ENCODE measurements at regions not wholly inside any gene's neighbourhood (a gene's known extent, or its start where the extent isn't known, plus 50 kb on each side); places are given as distances from the start of the nearest gene placed in this dataset.
"Not testable (repeated sequence)": the region's sequence is repeated elsewhere in the genome, so short reads cannot be mapped to it uniquely, and the experiment has no call there.

DNA sequence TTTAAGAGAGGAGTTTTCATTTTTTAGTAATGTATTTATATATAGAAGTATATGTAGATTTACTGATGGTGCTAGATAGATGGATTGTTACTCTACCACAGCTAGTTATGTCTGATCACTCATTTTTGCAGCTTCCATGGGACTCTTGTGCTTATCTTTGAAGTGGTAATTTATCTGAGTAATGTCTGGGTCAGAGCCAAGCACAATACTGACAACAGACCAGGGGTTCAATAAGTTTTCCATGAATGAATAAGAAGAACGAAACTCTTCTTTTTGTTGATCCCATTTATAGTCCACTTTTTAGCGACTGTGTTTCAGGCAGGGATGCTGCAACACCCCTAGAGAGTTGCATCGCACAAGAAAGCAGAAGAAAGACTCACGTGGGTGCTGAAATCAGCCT is 935.2 kb downstream of the PLA2G4A start:
- no peak for DNase-seq (ENCODE audit: low read depth in 4 of 4, low spot score in 2 of 4)

DNA sequence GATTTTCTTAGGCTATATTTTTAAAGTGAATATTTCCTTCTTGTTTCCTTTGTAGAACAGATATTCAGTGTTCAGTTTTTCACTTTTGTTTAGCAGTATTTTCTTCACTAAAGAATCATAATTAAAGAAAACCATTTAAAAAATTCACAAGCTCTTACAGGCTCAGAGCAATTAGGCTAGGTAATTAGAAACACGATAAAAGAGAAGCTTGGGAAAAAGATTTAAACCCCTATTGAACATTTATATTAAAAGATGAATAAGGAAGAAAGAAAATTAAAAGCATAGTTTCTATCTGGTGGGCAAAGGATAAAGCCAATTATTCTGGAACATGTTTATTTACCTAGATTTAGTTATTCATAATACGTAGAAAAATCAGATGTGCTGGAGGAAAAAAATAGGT is 942.6 kb downstream of the PLA2G4A start:
- DNase-seq (ENCODE audit: low read depth in 4 of 4, low spot score in 2 of 4): no peak

DNA sequence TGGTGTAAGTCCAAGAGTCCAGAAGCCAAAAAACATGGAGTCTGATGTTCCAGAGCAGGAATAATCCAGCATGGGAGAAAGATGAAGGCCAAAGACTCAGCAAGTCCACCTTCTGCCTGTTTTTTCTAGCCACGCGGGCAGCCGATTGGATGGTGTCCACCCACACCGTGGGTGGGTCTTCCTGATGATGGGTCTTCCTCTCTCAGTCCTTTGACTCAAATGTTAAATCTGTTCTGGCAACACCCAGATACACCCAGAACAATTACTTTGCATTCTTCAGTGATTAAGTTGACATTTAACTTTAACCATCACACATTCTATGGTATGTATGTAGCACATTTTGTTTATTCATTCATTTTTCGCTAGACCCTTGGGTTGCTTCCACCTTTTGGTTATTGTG is 944.4 kb downstream of the PLA2G4A start:
- no peak for DNase-seq (ENCODE audit: low read depth in 4 of 4, low spot score in 2 of 4)

DNA sequence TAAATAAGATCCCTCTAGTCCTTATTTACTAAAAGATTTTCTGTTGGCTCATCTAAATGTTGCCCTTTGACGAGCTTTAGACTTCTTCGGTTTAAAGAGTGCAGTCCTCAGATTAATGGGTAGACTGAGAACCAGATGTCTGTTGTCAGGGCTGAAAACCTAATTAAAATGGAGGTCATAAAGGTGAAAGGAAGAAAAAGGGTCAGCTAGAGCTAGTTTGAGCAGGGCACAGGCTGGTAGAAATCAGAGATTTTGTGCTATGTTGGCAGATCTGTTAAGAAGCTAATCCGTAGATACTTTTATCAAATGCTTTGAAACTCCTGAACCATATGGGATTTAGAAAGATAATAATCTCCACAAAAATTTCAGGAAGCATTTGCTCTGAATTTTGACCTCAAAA is 959.0 kb downstream of the PLA2G4A start:
- DNase-seq (ENCODE audit: low read depth in 4 of 4, low spot score in 2 of 4): peak in 2 of 4 donors; percentile 7 to 23

DNA sequence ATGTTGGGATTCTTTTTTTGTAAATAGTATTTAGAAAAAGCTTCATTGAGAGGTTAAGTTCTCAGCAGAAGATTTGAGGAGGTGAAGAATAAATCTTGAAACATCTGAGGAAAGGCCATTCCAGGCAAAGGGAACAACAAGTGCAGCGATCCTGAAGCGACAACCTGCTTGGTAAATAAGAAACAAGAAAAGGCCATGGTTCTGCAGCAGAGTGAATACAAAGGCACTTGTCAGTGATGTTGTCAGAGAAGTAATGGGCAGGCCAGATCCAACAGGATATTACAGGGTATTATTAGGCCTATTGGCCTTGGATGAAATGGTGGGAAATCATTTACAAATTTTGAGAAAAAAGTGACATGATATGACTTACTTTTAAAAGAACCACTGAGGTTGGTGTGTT is 960.0 kb downstream of the PLA2G4A start:
- DNase-seq (ENCODE audit: low read depth in 4 of 4, low spot score in 2 of 4): no peak

DNA sequence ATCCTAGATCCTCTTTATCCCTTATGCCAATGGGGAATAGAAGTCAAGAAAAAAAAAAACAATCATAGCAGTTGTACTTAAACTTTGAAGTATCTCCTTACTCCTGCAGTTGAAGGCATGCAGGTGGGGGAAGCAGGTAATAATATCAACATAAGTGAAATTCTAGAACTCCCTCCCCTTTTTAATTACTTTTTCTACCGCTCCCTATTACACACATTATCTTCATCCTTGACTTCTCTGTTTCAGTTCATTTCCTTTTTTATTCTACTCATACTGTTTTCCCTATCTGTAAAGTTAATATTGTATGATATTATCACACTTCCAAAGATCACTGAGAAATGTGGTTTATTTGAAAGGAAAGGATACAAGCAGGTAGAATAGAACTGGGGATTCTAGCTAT is 962.0 kb downstream of the PLA2G4A start:
- DNase-seq (ENCODE audit: low read depth in 4 of 4, low spot score in 2 of 4): no peak

DNA sequence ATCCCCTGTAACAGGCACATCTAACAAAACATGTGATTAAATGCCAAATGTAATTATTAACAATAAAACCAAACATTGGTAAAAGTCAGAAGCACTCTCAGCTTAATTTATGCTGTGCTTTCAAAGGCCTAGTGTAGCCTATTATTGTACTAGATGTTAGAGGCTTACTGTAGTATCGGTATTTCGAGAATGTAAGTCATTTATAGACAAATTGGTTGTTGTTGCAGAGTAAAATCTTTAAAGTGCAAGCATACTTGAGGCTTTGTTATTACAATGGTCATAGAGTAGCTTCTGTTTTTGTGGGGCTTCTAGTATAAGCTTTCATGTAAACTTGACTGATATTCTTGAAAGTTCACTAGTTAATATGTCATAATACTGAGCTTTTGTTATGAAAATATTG is 965.8 kb downstream of the PLA2G4A start:
- DNase-seq (ENCODE audit: low read depth in 4 of 4, low spot score in 2 of 4): no peak

DNA sequence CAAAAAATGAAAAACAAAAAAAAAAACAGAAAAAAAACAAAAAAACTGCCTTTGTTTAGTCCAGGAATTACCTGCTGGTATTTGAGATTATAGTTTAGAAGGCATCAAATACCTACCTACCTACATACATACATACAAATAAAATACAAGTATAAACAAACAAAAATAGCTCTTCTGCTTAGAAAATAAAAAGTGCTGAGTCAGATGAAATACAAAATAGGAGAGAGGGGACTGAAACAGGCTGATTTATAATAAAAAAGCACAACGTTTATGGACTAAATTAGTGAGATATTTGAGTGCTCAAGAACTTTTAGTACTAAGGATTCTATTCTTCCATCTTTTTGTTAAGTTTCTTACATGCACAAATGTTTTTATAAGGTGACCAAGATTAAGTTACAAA is 980.8 kb downstream of the PLA2G4A start:
- DNase-seq (ENCODE audit: low read depth in 4 of 4, low spot score in 2 of 4): no peak

DNA sequence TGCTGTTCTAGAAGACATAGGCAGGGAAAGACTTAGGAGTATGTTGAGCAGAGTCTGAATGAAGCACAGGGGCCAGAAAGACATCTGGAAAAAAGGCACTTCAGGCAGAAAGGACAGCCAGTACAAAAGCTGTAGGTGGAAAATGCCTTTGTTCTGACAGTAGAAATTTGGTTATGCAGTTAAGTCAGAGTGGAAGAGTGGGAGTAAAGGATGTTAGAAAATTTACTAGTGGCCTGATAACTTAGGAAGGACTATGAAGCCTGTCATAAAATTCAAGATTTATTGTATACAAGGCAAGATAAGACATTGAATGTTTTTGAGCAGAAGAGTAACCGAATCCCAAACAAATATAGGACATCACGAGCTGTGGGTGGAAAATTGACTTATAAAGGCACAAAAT is 987.9 kb downstream of the PLA2G4A start:
- DNase-seq (ENCODE audit: low read depth in 4 of 4, low spot score in 2 of 4): no peak

DNA sequence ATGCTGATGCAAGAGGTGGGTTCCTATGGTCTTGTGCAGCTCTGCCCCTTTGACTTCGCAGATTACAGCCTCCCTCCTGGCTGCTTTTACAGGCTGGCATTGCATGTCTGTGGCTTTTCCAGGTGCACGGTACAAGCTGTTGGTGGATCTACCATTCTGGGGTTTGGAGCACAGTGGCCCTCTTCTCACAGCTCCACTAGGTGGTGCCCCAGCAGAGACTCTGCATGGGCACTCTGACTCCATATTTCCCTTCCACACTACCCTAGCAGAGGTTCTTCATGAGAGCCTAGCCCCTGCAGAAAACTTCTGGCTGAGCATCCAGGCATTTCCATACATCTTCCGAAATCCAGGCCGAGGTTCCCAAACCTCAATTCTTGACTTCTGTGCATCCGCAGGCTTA is 989.0 kb downstream of the PLA2G4A start:
- DNase-seq (ENCODE audit: low read depth in 4 of 4, low spot score in 2 of 4): no peak

DNA sequence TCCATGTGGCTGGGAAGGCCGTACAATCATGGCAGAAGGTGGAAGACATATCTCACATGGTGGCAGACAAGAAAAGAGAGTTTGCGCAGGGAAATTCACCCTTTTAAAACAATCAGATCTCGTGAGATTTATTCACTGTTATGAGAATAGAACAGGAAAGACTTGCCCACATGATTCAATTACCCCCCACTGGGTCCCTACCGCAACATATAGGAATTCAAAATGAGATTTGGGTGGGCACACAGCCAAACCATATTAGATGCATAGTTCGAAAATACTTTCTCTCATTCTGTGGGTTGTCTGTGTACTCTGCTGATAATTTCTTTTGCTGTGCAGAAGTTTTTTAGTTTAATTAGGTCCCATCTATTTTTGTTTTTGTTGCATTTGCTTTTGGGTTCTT is 990.3 kb downstream of the PLA2G4A start:
- DNase-seq (ENCODE audit: low read depth in 4 of 4, low spot score in 2 of 4): no peak

DNA sequence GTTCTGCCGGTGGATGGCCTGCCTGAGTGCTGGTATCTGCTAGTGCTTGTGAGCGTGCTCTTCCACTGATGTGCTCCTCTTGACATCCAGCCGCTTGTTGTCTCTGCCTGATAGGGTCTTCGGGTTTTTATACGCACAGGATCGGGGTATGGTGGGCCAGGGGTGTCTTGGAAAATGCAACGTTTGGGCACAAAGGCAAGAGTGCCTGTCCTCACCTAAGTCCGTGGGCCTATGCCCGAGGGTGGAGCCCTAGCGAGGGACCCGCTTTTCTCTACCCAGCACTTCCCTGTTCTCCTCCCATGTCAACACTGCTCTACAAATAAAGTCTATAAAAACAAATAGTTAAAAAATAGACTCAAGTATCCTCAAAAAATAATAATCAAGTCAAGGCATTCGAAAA is 1007.8 kb downstream of the PLA2G4A start:
- DNase-seq (ENCODE audit: low read depth in 4 of 4, low spot score in 2 of 4): no peak

DNA sequence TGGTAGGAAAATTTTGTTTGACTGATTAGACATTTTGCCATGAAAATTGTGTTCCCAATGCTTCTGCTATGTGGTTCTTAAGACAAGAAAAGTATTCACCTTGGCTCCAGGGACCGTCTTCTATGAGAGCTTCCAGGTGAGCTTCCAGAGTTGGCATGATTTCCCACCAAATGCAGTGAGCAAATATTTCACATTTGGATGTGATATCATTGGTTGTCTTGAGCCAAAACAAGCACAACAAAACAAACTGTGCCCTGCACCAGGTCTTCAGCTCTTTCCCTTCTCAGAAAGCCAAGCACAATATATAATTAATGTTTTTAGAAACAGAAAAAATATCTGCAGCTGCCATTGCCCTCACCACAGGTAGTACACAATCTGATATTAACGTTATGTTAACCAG is 1009.0 kb downstream of the PLA2G4A start:
- DNase-seq (ENCODE audit: low read depth in 4 of 4, low spot score in 2 of 4): no peak

DNA sequence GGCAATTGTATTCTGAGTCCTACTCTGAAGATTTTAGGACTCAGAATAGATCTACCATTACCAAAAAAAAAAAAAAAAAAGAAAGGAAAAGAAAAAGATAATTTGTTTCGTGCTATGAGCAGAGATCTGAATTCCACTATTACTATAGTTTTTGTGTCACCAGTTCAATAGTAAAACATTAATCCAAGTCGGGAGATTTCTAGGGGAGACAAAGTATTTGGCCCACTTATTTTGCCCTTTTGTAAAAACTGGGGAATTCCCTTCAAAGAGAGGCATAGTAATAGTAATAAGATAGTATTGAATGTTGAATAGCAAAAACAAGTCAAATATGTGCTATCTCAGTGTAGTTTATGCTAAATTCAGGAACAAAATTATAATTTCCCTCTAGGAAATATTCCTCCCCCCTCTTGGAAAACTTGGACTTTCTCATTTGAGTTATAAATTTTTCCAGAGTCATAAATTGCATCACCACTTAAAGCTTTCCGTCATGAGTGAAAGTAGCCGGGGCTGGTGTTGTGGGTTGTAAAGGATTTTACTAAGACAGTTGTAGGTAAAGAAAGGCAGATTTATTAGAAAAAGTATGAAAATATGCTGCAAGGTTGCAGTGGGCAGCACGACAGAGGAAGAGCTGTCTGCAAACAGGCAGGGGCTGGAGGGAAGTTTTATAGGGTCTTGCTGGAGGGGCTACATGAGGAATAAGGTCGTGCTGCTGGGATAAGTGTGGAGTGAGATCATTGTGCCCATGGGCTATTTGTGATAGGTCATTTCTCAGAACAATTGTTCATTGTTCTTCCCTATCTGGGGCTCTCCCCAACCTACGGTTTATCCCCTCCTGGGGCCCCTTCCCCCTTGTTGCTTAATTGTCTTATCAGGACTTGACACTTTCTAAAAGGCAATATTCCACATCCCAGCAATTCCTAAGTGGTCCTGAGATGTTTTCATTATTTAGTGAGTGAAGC is 1009.9 kb downstream of the PLA2G4A start:
- DNase-seq (ENCODE audit: low read depth in 4 of 4, low spot score in 2 of 4): no peak

DNA sequence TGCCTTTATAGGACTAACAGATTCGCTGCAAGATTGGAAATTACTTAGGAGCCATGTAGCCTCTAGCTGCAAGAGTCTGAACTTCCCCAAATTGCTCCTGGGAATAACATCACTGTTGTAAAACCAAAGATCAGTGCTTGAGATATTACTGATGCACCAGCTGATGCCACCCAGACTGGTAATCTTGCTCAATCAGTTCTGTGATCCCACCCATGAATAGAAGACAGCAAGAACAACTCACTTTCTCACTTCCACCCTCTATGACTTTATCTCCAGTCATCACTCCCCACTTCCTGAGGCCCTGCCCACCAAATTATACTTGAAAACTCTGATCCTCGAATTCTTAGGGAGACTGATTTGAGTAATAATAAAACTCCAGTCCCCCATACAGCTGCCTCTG is 1011.1 kb downstream of the PLA2G4A start:
- no peak for DNase-seq (ENCODE audit: low read depth in 4 of 4, low spot score in 2 of 4)

DNA sequence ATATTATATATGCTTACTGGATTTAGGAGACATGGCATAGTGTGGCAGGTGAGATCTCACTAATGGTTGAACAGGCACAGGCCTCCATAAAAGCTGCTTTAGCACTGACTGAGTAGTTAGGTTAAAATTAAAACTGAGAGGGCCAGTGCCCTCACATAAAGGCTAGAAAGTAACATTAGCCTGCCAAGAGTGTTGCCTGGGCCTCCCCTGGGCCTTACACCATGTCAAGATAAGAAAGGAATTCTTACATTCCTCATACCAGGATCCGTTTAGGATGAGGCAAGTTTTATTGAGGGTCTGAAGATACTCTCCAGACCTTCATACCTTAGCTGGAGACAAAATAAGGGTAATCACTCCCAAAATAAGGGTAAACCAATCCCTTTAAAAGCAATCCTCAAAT is 1011.8 kb downstream of the PLA2G4A start:
- no peak for DNase-seq (ENCODE audit: low read depth in 4 of 4, low spot score in 2 of 4)

DNA sequence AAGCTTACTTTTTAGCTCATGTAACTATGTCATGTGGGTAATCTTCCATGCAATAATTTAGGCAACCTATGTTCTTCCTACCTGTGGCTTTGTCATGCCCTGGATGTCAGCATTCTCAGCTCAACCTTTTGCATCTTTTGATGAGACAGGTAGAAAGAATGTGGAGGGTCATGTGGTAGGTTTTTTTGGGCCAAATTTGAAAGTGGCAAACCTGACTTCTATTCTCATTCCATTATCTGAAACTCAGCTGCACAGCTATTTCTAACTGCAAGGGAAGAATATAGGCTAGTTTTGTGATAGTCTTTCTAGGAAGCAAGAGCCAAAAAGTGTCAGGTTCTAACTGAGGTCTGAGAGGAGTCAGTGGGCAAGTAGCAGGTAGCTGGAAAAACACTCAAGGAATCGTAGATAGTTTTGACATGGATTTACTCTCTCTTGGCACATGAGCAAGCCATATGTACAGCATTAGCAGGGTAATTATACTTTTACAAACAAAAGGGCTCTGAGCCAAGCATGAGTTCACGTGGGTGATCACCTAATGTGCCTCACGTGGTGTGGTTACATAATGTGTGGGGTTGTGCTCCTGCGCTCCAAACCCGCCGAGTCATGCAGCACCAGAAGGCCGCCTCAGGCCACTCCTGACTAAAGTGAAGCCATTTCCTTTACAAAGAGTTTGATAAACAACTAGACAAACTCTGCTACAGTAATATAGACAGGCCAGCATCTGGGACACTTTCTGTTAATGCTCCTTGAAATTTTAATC is 1013.8 kb downstream of the PLA2G4A start:
- no peak for DNase-seq (ENCODE audit: low read depth in 4 of 4, low spot score in 2 of 4)

DNA sequence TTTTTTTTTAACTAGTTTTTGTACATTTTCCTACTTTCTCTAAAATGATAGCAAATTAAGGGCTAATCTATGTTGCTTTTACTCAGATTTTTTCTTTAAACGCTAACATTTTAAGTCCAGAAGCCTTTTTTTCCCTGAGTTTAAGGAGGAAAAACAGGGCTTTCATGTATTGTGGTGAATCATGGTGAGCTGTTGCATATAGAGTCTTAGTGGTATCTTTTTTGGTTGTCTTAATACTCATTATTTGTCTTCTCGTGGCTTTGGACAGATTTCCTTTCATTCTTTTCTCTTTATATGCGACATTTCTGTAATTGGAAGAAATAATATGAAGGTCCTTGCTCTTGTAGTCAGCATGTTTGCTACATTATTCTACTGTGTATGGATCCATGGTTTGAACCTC is 1015.6 kb downstream of the PLA2G4A start:
- DNase-seq (ENCODE audit: low read depth in 4 of 4, low spot score in 2 of 4): no peak

DNA sequence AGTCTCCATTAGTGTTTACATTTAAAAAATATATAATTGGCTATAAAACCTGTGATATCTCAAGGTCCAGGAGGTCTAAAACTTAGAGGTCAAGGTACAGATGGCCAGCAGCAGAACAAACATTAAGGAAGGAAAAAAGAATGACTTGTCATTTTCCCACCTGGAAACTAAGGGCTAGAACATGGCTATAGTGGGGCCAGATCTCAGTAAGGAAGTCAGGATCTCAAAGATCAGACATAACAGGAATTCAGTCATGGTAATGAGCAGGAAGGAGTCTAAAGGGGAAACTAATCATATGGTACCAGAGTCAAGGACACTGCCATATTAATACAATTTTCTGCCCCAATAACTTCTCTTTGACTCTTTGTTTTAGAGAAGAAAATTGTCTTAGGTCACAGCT is 1018.8 kb downstream of the PLA2G4A start:
- DNase-seq (ENCODE audit: low read depth in 4 of 4, low spot score in 2 of 4): no peak

DNA sequence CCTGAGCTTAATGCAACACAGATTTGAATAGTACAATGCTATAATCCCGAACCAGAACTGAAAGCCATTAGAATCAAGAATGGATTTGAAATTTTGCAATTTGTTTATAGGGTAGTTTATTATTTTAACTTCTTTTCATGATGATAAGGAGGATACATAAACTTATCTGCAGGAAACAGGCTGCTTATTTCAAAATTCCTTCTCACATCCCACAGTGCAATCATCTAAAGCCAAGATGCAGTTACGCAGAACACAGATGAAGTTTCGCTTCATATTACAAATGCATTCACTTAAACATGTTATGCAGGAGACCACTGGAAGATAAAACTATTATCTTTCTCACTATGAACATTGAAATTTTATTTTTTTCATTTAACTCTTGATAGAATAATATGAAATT is 1019.6 kb downstream of the PLA2G4A start:
- DNase-seq (ENCODE audit: low read depth in 4 of 4, low spot score in 2 of 4): no peak

DNA sequence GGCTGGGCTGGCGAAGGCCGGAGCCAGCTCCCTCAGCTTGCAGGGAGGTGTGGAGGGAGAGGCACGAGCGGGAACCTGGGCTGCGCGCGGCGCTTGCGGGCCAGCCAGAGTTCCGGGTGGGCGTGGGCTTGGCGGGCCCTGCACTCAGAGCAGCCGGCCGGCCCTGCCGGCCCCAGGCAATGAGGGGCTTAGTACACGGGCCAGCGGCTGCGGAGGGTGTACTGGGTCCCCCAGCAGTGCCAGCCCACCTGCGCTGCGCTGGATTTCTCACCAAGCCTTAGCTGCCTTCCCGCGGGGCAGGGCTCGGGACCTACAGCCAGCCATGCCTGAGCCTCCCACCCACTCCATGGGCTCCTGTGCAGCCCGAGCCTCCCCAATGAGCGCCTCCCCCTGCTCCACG is 1021.4 kb downstream of the PLA2G4A start:
- not testable (repeated sequence) for DNase-seq (ENCODE audit: low read depth in 4 of 4, low spot score in 2 of 4)

DNA sequence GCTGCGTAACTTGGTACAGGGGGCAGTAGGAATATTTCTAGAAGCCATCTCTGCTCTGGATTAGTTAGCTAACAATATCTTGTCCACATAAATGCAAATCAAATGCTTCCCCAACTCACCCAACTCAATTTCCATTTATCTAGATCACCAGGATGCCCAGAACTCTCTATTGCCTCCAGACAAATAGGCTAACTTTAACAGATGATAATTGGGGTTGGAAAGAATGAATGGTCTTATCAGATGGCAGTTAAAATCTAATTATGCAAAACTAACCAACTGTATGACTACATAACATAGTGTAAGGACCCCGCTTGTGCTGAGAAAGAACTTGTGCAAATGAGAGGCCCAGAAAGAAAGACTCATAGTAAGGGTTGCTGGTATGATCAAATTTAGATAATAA is 1024.8 kb downstream of the PLA2G4A start:
- no peak for DNase-seq (ENCODE audit: low read depth in 4 of 4, low spot score in 2 of 4)
